ENCODE measurements at regions not wholly inside any gene's neighbourhood (a gene's known extent, or its start where the extent isn't known, plus 50 kb on each side); places are given as distances from the start of the nearest gene placed in this dataset.

GRCh38 chr14:101070540-101071492 lies 167.3 kb upstream of the RTL1 start:
- H3K27me3 ChIP-seq (ENCODE audit: control insufficient read depth, insufficient read depth, low read length): no peaks in the 10 kb centered on the region
- no peaks in the 10 kb centered on the region for H3K36me3 ChIP-seq (ENCODE audit: control insufficient read depth, insufficient read depth, low read length)
- no peak for TF ChIP-seq CTCF (IDR thresholded peaks at IDR 0.05; ENCODE audit: insufficient read depth, low read length, poor library complexity, severe bottlenecking)
- no peak overlapping the region for H3K4me3 ChIP-seq (ENCODE audit: low read depth, low read length)
- DNase-seq (ENCODE audit: low read depth): no peak

- H3K36me3 ChIP-seq (ENCODE audit: control insufficient read depth, insufficient read depth, low read length): no peaks in the 10 kb centered on the region
- DNase-seq (ENCODE audit: low read depth): no peak
- no peak for TF ChIP-seq CTCF (IDR thresholded peaks at IDR 0.05; ENCODE audit: insufficient read depth, low read length, poor library complexity, severe bottlenecking)
- H3K4me3 ChIP-seq (ENCODE audit: low read depth, low read length): no peak overlapping the region
- H3K27me3 ChIP-seq (ENCODE audit: control insufficient read depth, insufficient read depth, low read length): no peaks in the 10 kb centered on the region
Measured at GRCh38 chr14:101071493-101071906, 168.0 kb upstream of the RTL1 start.

DNA sequence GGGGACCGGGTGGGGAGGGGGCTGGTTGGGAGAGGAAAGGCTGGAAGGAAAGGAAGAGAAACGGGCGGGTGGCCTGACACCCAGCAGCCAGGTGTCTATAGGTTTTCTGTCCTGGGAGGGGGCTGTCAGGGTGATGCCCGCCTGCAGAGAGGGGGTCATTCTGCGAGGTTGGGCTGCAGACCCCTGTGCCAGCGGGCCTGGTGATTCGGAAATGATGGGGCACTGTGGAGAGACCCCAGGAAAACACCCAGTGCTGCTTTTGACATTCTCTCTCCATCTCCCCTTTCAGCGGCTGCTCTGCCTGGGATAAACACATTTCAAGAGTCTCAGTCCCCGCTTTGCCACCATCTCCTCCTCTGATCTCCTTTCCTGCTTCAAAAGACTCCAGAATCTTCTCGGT lies 168.5 kb upstream of the RTL1 start:
- no peak for DNase-seq (ENCODE audit: low read depth)

GRCh38 chr14:101072531-101072930 lies 169.0 kb upstream of the RTL1 start:
- H3K4me3 ChIP-seq (ENCODE audit: low read depth, low read length): no peak overlapping the region
- H3K36me3 ChIP-seq (ENCODE audit: control insufficient read depth, insufficient read depth, low read length): no peaks in the 10 kb centered on the region
- no peaks in the 10 kb centered on the region for H3K27me3 ChIP-seq (ENCODE audit: control insufficient read depth, insufficient read depth, low read length)
- no peak for DNase-seq (ENCODE audit: low read depth)
- TF ChIP-seq CTCF (IDR thresholded peaks at IDR 0.05; ENCODE audit: insufficient read depth, low read length, poor library complexity, severe bottlenecking): no peak

More for the DNA sequence above, 168.5 kb upstream of the RTL1 start:
- H3K27me3 ChIP-seq (ENCODE audit: control insufficient read depth, insufficient read depth, low read length): no peaks in the 10 kb centered on the region
- H3K36me3 ChIP-seq (ENCODE audit: control insufficient read depth, insufficient read depth, low read length): no peaks in the 10 kb centered on the region
- H3K4me3 ChIP-seq (ENCODE audit: low read depth, low read length): no peak overlapping the region
- no peak for TF ChIP-seq CTCF (IDR thresholded peaks at IDR 0.05; ENCODE audit: insufficient read depth, low read length, poor library complexity, severe bottlenecking)

GRCh38 chr14:101072945-101073597 lies 169.5 kb upstream of the RTL1 start:
- Histone ChIP-seq H3K4me3 (ENCODE audit: low read depth, low read length) (no peak overlapping the region), H3K27me3 (ENCODE audit: control insufficient read depth, insufficient read depth, low read length) (no peaks in the 10 kb centered on the region), H3K36me3 (ENCODE audit: control insufficient read depth, insufficient read depth, low read length) (no peaks in the 10 kb centered on the region)
- peak; percentile 19 for TF ChIP-seq CTCF (IDR thresholded peaks at IDR 0.05; ENCODE audit: insufficient read depth, low read length, poor library complexity, severe bottlenecking)
- DNase-seq (ENCODE audit: low read depth): peak; percentile 96

Data from kidney epithelial cell (primary cell).